Prostate gland (tissue), 2 donors: ENCODE measurements at regions not wholly inside any gene's neighbourhood (a gene's known extent, or its start where the extent isn't known, plus 50 kb on each side); places are given as distances from the start of the nearest gene placed in this dataset.

Experiments used
- POLR2A ChIP-seq: fragments of 450-650 bp; IDR thresholded peaks from one replicate; pipeline ENCODE4 v1.6.1; 2016; ENCODE audit warnings: antibody characterized with exemption, mild to moderate bottlenecking
- POLR2AphosphoS5 ChIP-seq: sonication (generic); formaldehyde crosslinking; IDR thresholded peaks from one replicate; pipeline ENCODE4 v1.6.1; 2017; ENCODE audit warnings: antibody characterized with exemption
- TF ChIP-seq, protein P1 (sequence below), 4 experiments: fragments of 200-600 bp in 2 of 4; fragments of 450-650 bp in 2 of 4; sonication (generic) in 2 of 4; IDR thresholded peaks; 1 replicate in 3 of 4; 2 replicates in 1 of 4; pipeline ENCODE4 v1.5.1; 2016 to 2019; ENCODE audit warnings: antibody characterized with exemption in 4 of 4, mild to moderate bottlenecking in 2 of 4, moderate library complexity in 2 of 4

GRCh38 chr20:46832555-46832954, 62.1 kb upstream of the EYA2 start:
- TF ChIP-seq, protein P1, sequence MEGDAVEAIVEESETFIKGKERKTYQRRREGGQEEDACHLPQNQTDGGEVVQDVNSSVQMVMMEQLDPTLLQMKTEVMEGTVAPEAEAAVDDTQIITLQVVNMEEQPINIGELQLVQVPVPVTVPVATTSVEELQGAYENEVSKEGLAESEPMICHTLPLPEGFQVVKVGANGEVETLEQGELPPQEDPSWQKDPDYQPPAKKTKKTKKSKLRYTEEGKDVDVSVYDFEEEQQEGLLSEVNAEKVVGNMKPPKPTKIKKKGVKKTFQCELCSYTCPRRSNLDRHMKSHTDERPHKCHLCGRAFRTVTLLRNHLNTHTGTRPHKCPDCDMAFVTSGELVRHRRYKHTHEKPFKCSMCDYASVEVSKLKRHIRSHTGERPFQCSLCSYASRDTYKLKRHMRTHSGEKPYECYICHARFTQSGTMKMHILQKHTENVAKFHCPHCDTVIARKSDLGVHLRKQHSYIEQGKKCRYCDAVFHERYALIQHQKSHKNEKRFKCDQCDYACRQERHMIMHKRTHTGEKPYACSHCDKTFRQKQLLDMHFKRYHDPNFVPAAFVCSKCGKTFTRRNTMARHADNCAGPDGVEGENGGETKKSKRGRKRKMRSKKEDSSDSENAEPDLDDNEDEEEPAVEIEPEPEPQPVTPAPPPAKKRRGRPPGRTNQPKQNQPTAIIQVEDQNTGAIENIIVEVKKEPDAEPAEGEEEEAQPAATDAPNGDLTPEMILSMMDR (IDR thresholded peaks at IDR 0.05): no peak
- no peak for TF ChIP-seq POLR2AphosphoS5
- no peak for TF ChIP-seq POLR2A
